ENCODE measurements at regions not wholly inside any gene's neighbourhood (a gene's known extent, or its start where the extent isn't known, plus 50 kb on each side); places are given as distances from the start of the nearest gene placed in this dataset.

GRCh38 chr5:96340357-96340756, 92.7 kb downstream of the PCSK1 start:
- TF ChIP-seq CTCF (conservative IDR thresholded peaks at IDR 0.05; ENCODE audit: low read length), result no peak
- H3K4me3 ChIP-seq (ENCODE audit: low read length), result no peak overlapping the region
- peak; percentile 51 for DNase-seq (ENCODE audit: low read depth)

- TF ChIP-seq CTCF (conservative IDR thresholded peaks at IDR 0.05; ENCODE audit: low read length), result no peak
Observed at GRCh38 chr5:96339862-96340261, 93.2 kb downstream of the PCSK1 start.

GRCh38 chr5:96338624-96339415, 94.2 kb downstream of the PCSK1 start:
- H3K4me3 ChIP-seq (ENCODE audit: low read length), result no peak overlapping the region
- DNase-seq (ENCODE audit: low read depth), result peak; percentile 52
- no peak for TF ChIP-seq CTCF (conservative IDR thresholded peaks at IDR 0.05; ENCODE audit: low read length)

More at GRCh38 chr5:96339862-96340261, 93.2 kb downstream of the PCSK1 start:
- DNase-seq (ENCODE audit: low read depth), result no peak
- no peak overlapping the region for H3K4me3 ChIP-seq (ENCODE audit: low read length)

GRCh38 chr5:96338091-96338490, 95.0 kb downstream of the PCSK1 start:
- no peak for TF ChIP-seq CTCF (conservative IDR thresholded peaks at IDR 0.05; ENCODE audit: low read length)
- no peak overlapping the region for H3K4me3 ChIP-seq (ENCODE audit: low read length)
- no peak for DNase-seq (ENCODE audit: low read depth)

- H3K4me3 ChIP-seq (ENCODE audit: low read length), result no peak overlapping the region
- peak; percentile 51 for DNase-seq (ENCODE audit: low read depth)
- no peak for TF ChIP-seq CTCF (conservative IDR thresholded peaks at IDR 0.05; ENCODE audit: low read length)
Observed at GRCh38 chr5:96337048-96337781, 95.8 kb downstream of the PCSK1 start.

GRCh38 chr5:96336351-96336985, 96.6 kb downstream of the PCSK1 start:
- TF ChIP-seq CTCF (conservative IDR thresholded peaks at IDR 0.05; ENCODE audit: low read length), result peak; percentile 99
- peak; percentile 90 for DNase-seq (ENCODE audit: low read depth)
- H3K4me3 ChIP-seq (ENCODE audit: low read length), result no peak overlapping the region

Measured in AG10803 (cell line).